Panc1 (cell line): ENCODE measurements at regions not wholly inside any gene's neighbourhood (a gene's known extent, or its start where the extent isn't known, plus 50 kb on each side); places are given as distances from the start of the nearest gene placed in this dataset.
"Not testable (repeated sequence)": the region's sequence is repeated elsewhere in the genome, so short reads cannot be mapped to it uniquely, and the experiment has no call there.

ENCODE experiments used
- ATAC-seq: fragments of 200-7000 bp; cut with Tn5 transposase; 2 replicates; pipeline ENCODE4 v1.9.1; 2020; ENCODE audit warnings: mild to moderate bottlenecking, moderate library complexity
- BruUV-seq: library from RNA; stranded (reverse); fragments of 400-500 nt; replicated peaks from 2 replicates; lab custom pipeline; 2021; lab: Mats Ljungman, UMichigan
- CTCF ChIA-PET: fragments of 300-600 bp; sonication (Branson Sonifier 250); formaldehyde crosslinking; loops from one replicate; lab custom pipeline; 2022; ENCODE audit warnings: antibody characterized with exemption; lab: Charles Lee
- POLR2A ChIA-PET: fragments of 300-600 bp; sonication (Branson Sonifier 250); formaldehyde crosslinking; loops from one replicate; lab custom pipeline; 2022; ENCODE audit warnings: antibody characterized with exemption; lab: Charles Lee
- DNase-seq: peaks from one replicate; pipeline ENCODE4 v3.0.0-alpha.2; 2010; ENCODE audit warnings: low read depth, low spot score
- H3K27ac ChIP-seq: 2 replicates; pipeline ENCODE4 v1.5.1; 2011; ENCODE audit warnings: mild to moderate bottlenecking, low read length, inconsistent platforms
- H3K27me3 ChIP-seq: fragments of 200-500 bp; sonication (Bioruptor generic); 2 replicates; pipeline ENCODE4 v1.6.0; 2014; ENCODE audit warnings: low read length, inconsistent platforms; ENCODE audit not compliant: control insufficient read depth, insufficient read depth
- H3K36me3 ChIP-seq: fragments of 200-500 bp; sonication (Bioruptor generic); 2 replicates; pipeline ENCODE4 v1.5.1; 2014; ENCODE audit warnings: inconsistent platforms, mild to moderate bottlenecking, low read length, moderate library complexity; ENCODE audit not compliant: control insufficient read depth, insufficient read depth
- H3K4me1 ChIP-seq: 2 replicates; pipeline ENCODE4 v1.5.1; 2011; ENCODE audit warnings: inconsistent platforms, mild to moderate bottlenecking, low read length, moderate library complexity; ENCODE audit not compliant: control insufficient read depth, insufficient read depth
- H3K4me3 ChIP-seq, 2 experiments: 2 replicates each; pipeline ENCODE4 v1.5.1; 2011 to 2012; ENCODE audit warnings: low read depth in 2 of 2, low read length in 2 of 2, mild to moderate bottlenecking in 2 of 2, inconsistent platforms in 1 of 2, moderate library complexity in 1 of 2
- H3K9me3 ChIP-seq: fragments of 200-500 bp; sonication (Bioruptor generic); 2 replicates; pipeline ENCODE4 v1.5.1; 2014; ENCODE audit warnings: low read depth, mild to moderate bottlenecking, inconsistent platforms, low read length, moderate library complexity; ENCODE audit not compliant: control insufficient read depth, insufficient read depth
- CTCF ChIP-seq: fragments of 450-650 bp; IDR thresholded peaks from 2 replicates; pipeline ENCODE4 v1.5.1; 2017; ENCODE audit warnings: mild to moderate bottlenecking
- POLR2AphosphoS5 ChIP-seq: IDR thresholded peaks from 2 replicates; pipeline ENCODE4 v1.6.1; 2012; ENCODE audit warnings: mild to moderate bottlenecking, low read depth, low read length, moderate library complexity
- REST ChIP-seq, 2 experiments: IDR thresholded peaks; 2 replicates each; pipeline ENCODE4 v1.6.1; 2011 to 2012; ENCODE audit warnings: low read depth in 2 of 2, control low read depth in 1 of 2, low read length in 1 of 2, mild to moderate bottlenecking in 1 of 2, moderate library complexity in 1 of 2; ENCODE audit not compliant: insufficient read depth in 1 of 2
- SIN3A ChIP-seq: IDR thresholded peaks from 2 replicates; pipeline ENCODE4 v1.6.1; 2012; ENCODE audit warnings: low read depth, mild to moderate bottlenecking, low read length, moderate library complexity, borderline replicate concordance; ENCODE audit not compliant: insufficient read depth
- TCF7L2 ChIP-seq: IDR thresholded peaks from 2 replicates; pipeline ENCODE4 v1.6.1; 2011; ENCODE audit warnings: mild to moderate bottlenecking, low read depth, low read length, inconsistent platforms
- in situ Hi-C: cut with HindIII; loops from 2 replicates; pipeline ENCODE4 v1.10.0; 2016; ENCODE audit warnings: low sequenced_read_pairs, low pct_unique_long_range_greater_than_20kb
- intact Hi-C: fragments of 100-400 bp; cut with micrococcal nuclease; formaldehyde crosslinking; loops from one replicate; pipeline ENCODE4 v1.10.0; 2022; ENCODE audit not compliant: unreplicated experiment

- H3K9me3 ChIP-seq, DNase-seq, intact Hi-C loops, H3K4me3 ChIP-seq, H3K27ac ChIP-seq, ATAC-seq, H3K27me3 ChIP-seq, CTCF ChIA-PET, H3K36me3 ChIP-seq, in situ Hi-C loops, POLR2A ChIA-PET, BruUV-seq, H3K4me1 ChIP-seq: not testable (repeated sequence)
Measured at GRCh38 chr3:162708942-162709706, 1212.5 kb downstream of the OTOL1 start.

DNA sequence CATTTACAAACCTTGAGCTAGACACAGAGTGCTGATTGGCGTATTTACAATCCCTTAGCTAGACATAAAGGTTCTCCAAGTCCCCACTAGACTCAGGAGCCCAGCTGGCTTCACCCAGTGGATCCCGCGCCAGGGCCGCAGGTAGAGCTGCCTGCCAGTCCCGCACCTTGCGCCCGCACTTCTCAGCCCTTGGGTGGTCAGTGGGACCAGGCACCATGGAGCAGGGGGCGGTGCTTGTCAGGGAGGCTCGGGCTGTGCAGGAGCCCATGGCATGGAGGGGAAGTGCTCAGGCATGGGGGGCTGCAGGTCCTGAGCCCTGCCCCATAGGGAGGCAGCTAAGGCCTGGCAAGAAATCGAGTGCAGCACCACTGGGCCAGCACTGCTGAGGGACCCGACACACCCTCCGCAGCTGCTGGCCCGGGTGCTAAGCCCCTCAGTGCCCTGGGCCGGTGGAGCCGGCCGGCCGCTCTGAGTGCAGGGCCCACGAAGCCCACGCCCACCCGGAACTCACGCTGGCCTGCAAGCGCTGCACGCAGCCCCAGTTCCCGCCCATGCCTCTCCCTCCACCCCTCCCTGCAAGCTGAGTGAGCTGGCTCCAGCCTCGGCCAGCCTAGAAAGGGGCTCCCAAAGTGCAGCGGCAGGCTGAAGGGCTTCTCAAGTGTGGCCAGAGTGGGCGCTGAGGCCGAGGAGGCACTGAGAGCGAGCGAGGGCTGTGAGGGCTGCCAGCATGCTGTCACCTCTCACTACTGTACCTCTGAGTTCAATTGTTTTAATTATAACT is 1213.9 kb downstream of the OTOL1 start:
- ChIA-PET CTCF (no interaction called here), POLR2A (interaction anchor here (0.6 kb wide), 1 partner anchor 88 kb away, joined by 3 read pairs; no protein-coding TSS in a partner anchor)
- no peaks in the 10 kb centered on the region for H3K4me1 ChIP-seq
- TF ChIP-seq TCF7L2: no peak
- no peak for TF ChIP-seq SIN3A
- TF ChIP-seq CTCF: no peak
- no peak for TF ChIP-seq POLR2AphosphoS5
- TF ChIP-seq REST (IDR thresholded peaks at IDR 0.05; ENCODE audit: insufficient read depth in 1 of 2, low read depth in 2 of 2, low read length in 1 of 2): no peak
- H3K27ac ChIP-seq: no peak overlapping the region
- intact Hi-C loops: no loop called here
- no peaks in the 10 kb centered on the region for H3K36me3 ChIP-seq
- DNase-seq: no peak
- ATAC-seq: no peak
- no TSS peak for BruUV-seq
- no peaks in the 10 kb centered on the region for H3K27me3 ChIP-seq
- H3K9me3 ChIP-seq: no peaks in the 10 kb centered on the region
- no peak overlapping the region for H3K4me3 ChIP-seq
- in situ Hi-C loops: no loop called here

DNA sequence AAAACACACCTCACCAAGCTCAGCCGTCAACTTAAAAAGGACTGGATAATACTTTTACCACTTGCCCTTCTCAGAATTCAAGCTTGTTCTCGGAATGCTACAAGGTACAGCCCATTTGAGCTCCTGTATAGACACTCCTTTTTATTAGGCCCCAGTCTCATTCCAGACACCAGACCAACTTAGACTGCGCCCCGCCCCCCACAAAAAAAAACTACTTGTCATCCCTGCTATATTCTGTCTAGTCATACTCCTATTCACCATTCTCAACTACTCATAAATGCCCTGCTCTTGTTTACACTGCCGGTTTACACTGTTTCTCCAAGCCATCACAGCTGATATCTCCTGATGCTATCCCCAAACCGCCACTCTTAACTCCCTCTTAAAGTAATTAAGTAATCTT is 1220.5 kb downstream of the OTOL1 start:
- ATAC-seq, CTCF ChIA-PET, DNase-seq, intact Hi-C loops, H3K9me3 ChIP-seq, BruUV-seq, H3K27me3 ChIP-seq, H3K4me3 ChIP-seq, H3K4me1 ChIP-seq, in situ Hi-C loops, H3K36me3 ChIP-seq, H3K27ac ChIP-seq: not testable (repeated sequence)
- POLR2A ChIA-PET: interaction anchor here (0.7 kb wide), 1 partner anchor 802 kb away, joined by 3 read pairs; no protein-coding TSS in a partner anchor
